HUDEP-2 (cell line): ENCODE measurements at regions not wholly inside any gene's neighbourhood (a gene's known extent, or its start where the extent isn't known, plus 50 kb on each side); places are given as distances from the start of the nearest gene placed in this dataset.

Experiments
- DNase-seq, 76 experiments: peaks; one replicate each; lab custom pipeline; 2025; ENCODE audit not compliant: unreplicated experiment in 76 of 76; lab: John Stamatoyannopoulos, UW

GRCh38 chr20:7458459-7458858, 481.8 kb downstream of the HAO1 start:
- DNase-seq: no peak

GRCh38 chr20:7459083-7459482, 481.2 kb downstream of the HAO1 start:
- no peak for DNase-seq

GRCh38 chr20:7463290-7463689, 477.0 kb downstream of the HAO1 start:
- no peak for DNase-seq

GRCh38 chr20:7470912-7471311, 469.3 kb downstream of the HAO1 start:
- DNase-seq: no peak

GRCh38 chr20:7490288-7490687, 450.0 kb downstream of the HAO1 start:
- no peak for DNase-seq

- DNase-seq: no peak
Observed at GRCh38 chr20:7492257-7492656, 448.0 kb downstream of the HAO1 start.

- no peak for DNase-seq
Observed at GRCh38 chr20:7493311-7493710, 446.9 kb downstream of the HAO1 start.

GRCh38 chr20:7496394-7496991, 443.8 kb downstream of the HAO1 start:
- no peak for DNase-seq

GRCh38 chr20:7497985-7498384, 442.3 kb downstream of the HAO1 start:
- no peak for DNase-seq

- DNase-seq: no peak
Observed at GRCh38 chr20:7499201-7499600, 441.1 kb downstream of the HAO1 start.

GRCh38 chr20:7500231-7500663, 440.0 kb downstream of the HAO1 start:
- DNase-seq: peak in 1 of 76 experiments; percentile 5

GRCh38 chr20:7503501-7503900, 436.8 kb downstream of the HAO1 start:
- DNase-seq: no peak

- no peak for DNase-seq
Observed at GRCh38 chr20:7505152-7505834, 435.0 kb downstream of the HAO1 start.

GRCh38 chr20:7505835-7506221, 434.4 kb downstream of the HAO1 start:
- DNase-seq: no peak

GRCh38 chr20:7516621-7517111, 423.6 kb downstream of the HAO1 start:
- DNase-seq: no peak

GRCh38 chr20:7520361-7520760, 419.9 kb downstream of the HAO1 start:
- DNase-seq: no peak

GRCh38 chr20:7523288-7523687, 417.0 kb downstream of the HAO1 start:
- no peak for DNase-seq

GRCh38 chr20:7540018-7540417, 400.2 kb downstream of the HAO1 start:
- DNase-seq: no peak

GRCh38 chr20:7540923-7541322, 399.3 kb downstream of the HAO1 start:
- DNase-seq: no peak

GRCh38 chr20:7571101-7571500, 369.2 kb downstream of the HAO1 start:
- DNase-seq: no peak

- DNase-seq: no peak
Observed at GRCh38 chr20:7571521-7572055, 368.7 kb downstream of the HAO1 start.

GRCh38 chr20:7579888-7580287, 360.4 kb downstream of the HAO1 start:
- DNase-seq: no peak
